H9 (cell line): ENCODE measurements at regions not wholly inside any gene's neighbourhood (a gene's known extent, or its start where the extent isn't known, plus 50 kb on each side); places are given as distances from the start of the nearest gene placed in this dataset.

Experiments used
- DNase-seq: peaks from one replicate; pipeline ENCODE4 v3.0.0-alpha.2; 2017
- H2AFZ ChIP-seq: one replicate; pipeline ENCODE4 v1.6.1; 2013; ENCODE audit warnings: mild to moderate bottlenecking, low read length, control low read depth, moderate library complexity
- H2AK5ac ChIP-seq: 2 replicates; pipeline ENCODE4 v1.6.1; 2013; ENCODE audit warnings: low read length, control low read depth, mixed read lengths; ENCODE audit not compliant: insufficient read length
- H2BK120ac ChIP-seq: one replicate; pipeline ENCODE4 v1.6.1; 2013; ENCODE audit warnings: low read depth, mild to moderate bottlenecking, low read length, control low read depth, inconsistent platforms; ENCODE audit not compliant: poor library complexity, severe bottlenecking
- H2BK12ac ChIP-seq: 2 replicates; pipeline ENCODE4 v1.6.1; 2013; ENCODE audit warnings: low read length, control low read depth, mixed read lengths, low read depth; ENCODE audit not compliant: insufficient read length
- H2BK15ac ChIP-seq: 2 replicates; pipeline ENCODE4 v1.6.1; 2013; ENCODE audit warnings: low read depth, low read length, control low read depth
- H2BK20ac ChIP-seq: one replicate; pipeline ENCODE4 v1.6.1; 2013; ENCODE audit warnings: low read depth, mild to moderate bottlenecking, low read length, control low read depth, inconsistent platforms; ENCODE audit not compliant: poor library complexity, severe bottlenecking
- H2BK5ac ChIP-seq: 2 replicates; pipeline ENCODE4 v1.6.1; 2013; ENCODE audit warnings: low read length, control low read depth, mixed read lengths; ENCODE audit not compliant: insufficient read length
- H3K14ac ChIP-seq: 2 replicates; pipeline ENCODE4 v1.6.1; 2013; ENCODE audit warnings: low read length, control low read depth; ENCODE audit not compliant: insufficient read depth
- H3K18ac ChIP-seq: 2 replicates; pipeline ENCODE4 v1.6.1; 2013; ENCODE audit warnings: low read depth, mild to moderate bottlenecking, mixed read lengths, low read length, control low read depth; ENCODE audit not compliant: insufficient read length
- H3K23ac ChIP-seq: 2 replicates; pipeline ENCODE4 v1.6.1; 2013; ENCODE audit warnings: low read length, control low read depth, mixed read lengths, low read depth; ENCODE audit not compliant: insufficient read length
- H3K23me2 ChIP-seq: 2 replicates; pipeline ENCODE4 v1.6.1; 2013; ENCODE audit warnings: low read depth, mild to moderate bottlenecking, mixed read lengths, low read length, control low read depth; ENCODE audit not compliant: insufficient read length, poor library complexity, severe bottlenecking
- H3K27ac ChIP-seq: 2 replicates; pipeline ENCODE4 v1.5.1; 2013; ENCODE audit warnings: low read length, control low read depth, mixed read lengths, low read depth; ENCODE audit not compliant: insufficient read length
- H3K27me3 ChIP-seq: 2 replicates; pipeline ENCODE4 v1.6.1; 2013; ENCODE audit warnings: low read length, control low read depth, inconsistent platforms; ENCODE audit not compliant: insufficient read depth
- H3K4ac ChIP-seq: 2 replicates; pipeline ENCODE4 v1.6.1; 2013; ENCODE audit warnings: low read depth, mild to moderate bottlenecking, control low read depth, inconsistent platforms, low read length, moderate library complexity
- H3K4me1 ChIP-seq: 2 replicates; pipeline ENCODE4 v1.6.1; 2013; ENCODE audit warnings: low read length, control low read depth, inconsistent platforms; ENCODE audit not compliant: insufficient read depth
- H3K4me2 ChIP-seq: 2 replicates; pipeline ENCODE4 v1.6.1; 2013; ENCODE audit warnings: low read length, control low read depth, mixed read lengths; ENCODE audit not compliant: insufficient read length, insufficient read depth
- H3K56ac ChIP-seq: 2 replicates; pipeline ENCODE4 v1.6.1; 2013; ENCODE audit warnings: low read depth, mild to moderate bottlenecking, mixed read lengths, low read length, control low read depth; ENCODE audit not compliant: insufficient read length
- H3K79me1 ChIP-seq: 2 replicates; pipeline ENCODE4 v1.6.1; 2013; ENCODE audit warnings: low read depth, mild to moderate bottlenecking, moderate library complexity, low read length, control low read depth, inconsistent platforms; ENCODE audit not compliant: insufficient read depth, poor library complexity, severe bottlenecking
- H3K79me2 ChIP-seq: 2 replicates; pipeline ENCODE4 v1.6.1; 2013; ENCODE audit warnings: low read length, control low read depth, inconsistent platforms; ENCODE audit not compliant: insufficient read depth
- H3K9ac ChIP-seq: 2 replicates; pipeline ENCODE4 v1.6.1; 2013; ENCODE audit warnings: low read length, control low read depth, mixed read lengths; ENCODE audit not compliant: insufficient read length; ENCODE audit errors: extremely low read depth
- H3K9me3 ChIP-seq: one replicate; pipeline ENCODE4 v1.6.1; 2013; ENCODE audit warnings: low read depth, low read length, inconsistent platforms; ENCODE audit not compliant: control insufficient read depth
- H3T11ph ChIP-seq: one replicate; pipeline ENCODE4 v1.6.1; 2013; ENCODE audit warnings: mild to moderate bottlenecking, low read length, control low read depth, inconsistent platforms
- H4K20me1 ChIP-seq: one replicate; pipeline ENCODE4 v1.6.1; 2013; ENCODE audit not compliant: control insufficient read depth, insufficient read length, insufficient read depth
- H4K5ac ChIP-seq: 2 replicates; pipeline ENCODE4 v1.6.1; 2013; ENCODE audit warnings: low read depth, mild to moderate bottlenecking, mixed read lengths, low read length, control low read depth; ENCODE audit not compliant: insufficient read length
- H4K8ac ChIP-seq: replicated peaks from 2 replicates; pipeline ENCODE4 v1.6.1; 2013; ENCODE audit warnings: low read length, control low read depth, mixed read lengths, low read depth; ENCODE audit not compliant: insufficient read length
- H4K91ac ChIP-seq: 2 replicates; pipeline ENCODE4 v1.6.1; 2013; ENCODE audit warnings: low read depth, mild to moderate bottlenecking, moderate library complexity, mixed read lengths, low read length, control low read depth; ENCODE audit not compliant: insufficient read length
- H3K27ac Mint-ChIP-seq, 3 experiments: 2 replicates in 2 of 3; 3 replicates in 1 of 3; pipeline ENCODE4 v1.8.0; 2020 to 2021; ENCODE audit warnings: mixed read lengths in 3 of 3, mild to moderate bottlenecking in 1 of 3, moderate library complexity in 1 of 3
- H3K27me3 Mint-ChIP-seq: 2 replicates; pipeline ENCODE4 v1.8.0; 2021; ENCODE audit warnings: low read depth, mild to moderate bottlenecking, moderate library complexity, mixed read lengths
- H3K36me3 Mint-ChIP-seq, 3 experiments: 2 replicates in 2 of 3; 3 replicates in 1 of 3; pipeline ENCODE4 v1.8.0; 2020 to 2021; ENCODE audit warnings: low read depth in 3 of 3, mixed read lengths in 3 of 3; ENCODE audit not compliant: insufficient read depth in 1 of 3
- H3K4me1 Mint-ChIP-seq, 2 experiments: 2 replicates each; pipeline ENCODE4 v1.8.0; 2020; ENCODE audit warnings: mixed read lengths in 2 of 2
- H3K4me3 Mint-ChIP-seq, 2 experiments: 2 replicates in 1 of 2; 3 replicates in 1 of 2; pipeline ENCODE4 v1.8.0; 2020 to 2021; ENCODE audit warnings: mild to moderate bottlenecking in 2 of 2, mixed read lengths in 2 of 2, moderate library complexity in 1 of 2
- H3K9me3 Mint-ChIP-seq, 2 experiments: 2 replicates in 1 of 2; 3 replicates in 1 of 2; pipeline ENCODE4 v1.8.0; 2020; ENCODE audit warnings: mild to moderate bottlenecking in 2 of 2, mixed read lengths in 2 of 2, moderate library complexity in 1 of 2
- CTCF ChIP-seq: fragments of 200-600 bp; sonication (generic); conservative IDR thresholded peaks from 3 replicates; pipeline ENCODE4 v1.8.0; 2021; ENCODE audit warnings: antibody characterized with exemption, mild to moderate bottlenecking
- WGBS: extraction: QIAGEN DNeasy Blood & Tissue Kit; methylation state at CpG from one replicate; pipeline ENCODE4 v1.1.7; 2013; ENCODE audit warnings: missing lambda C conversion rate, low lambda C conversion rate, mixed read lengths; ENCODE audit not compliant: insufficient read length; ENCODE audit errors: extremely low coverage; 5-methylcytosine and 5-hydroxymethylcytosine counted together

GRCh38 chr12:92470608-92471021, 232.2 kb upstream of the PLEKHG7 start:
- no peak overlapping the region for H4K91ac ChIP-seq
- Mint-ChIP-seq H3K27me3 (no peaks in the 10 kb centered on the region), H3K9me3 (no peaks in the 10 kb centered on the region; a peak in 1 of 5 replicates), H3K27ac (no peak overlapping the region; a peak in 1 of 7 replicates), H3K4me3 (no peak overlapping the region), H3K4me1 (peaks cover 42 to 54% of the 10 kb centered on the region in 2 experiments), H3K36me3 (peaks cover 0 to under 1% (median 0%) of the 10 kb centered on the region in 3 experiments; a peak in 2 of 7 replicates)
- no peaks in the 10 kb centered on the region for H3K79me1 ChIP-seq
- H3K9me3 ChIP-seq = no peaks in the 10 kb centered on the region
- H3K4me2 ChIP-seq = no peak overlapping the region
- no peak overlapping the region for H3K4ac ChIP-seq
- no peaks in the 10 kb centered on the region for H3K23me2 ChIP-seq
- no peak overlapping the region for H3K18ac ChIP-seq
- H3K79me2 ChIP-seq = no peaks in the 10 kb centered on the region
- no peak overlapping the region for H4K5ac ChIP-seq
- H2BK120ac ChIP-seq = no peak overlapping the region
- TF ChIP-seq CTCF = no peak
- no peak overlapping the region for H3K56ac ChIP-seq
- no peak overlapping the region for H3K14ac ChIP-seq
- no peak overlapping the region for H2BK5ac ChIP-seq
- no peak overlapping the region for H2AFZ ChIP-seq
- no peak overlapping the region for H2BK12ac ChIP-seq
- no peak overlapping the region for H3K9ac ChIP-seq
- H3K23ac ChIP-seq = no peak overlapping the region
- no peak overlapping the region for H3T11ph ChIP-seq
- no peak overlapping the region for H4K8ac ChIP-seq
- peaks cover 10% of the 10 kb centered on the region for H3K4me1 ChIP-seq
- H3K27me3 ChIP-seq = no peaks in the 10 kb centered on the region
- no peak overlapping the region for H3K27ac ChIP-seq
- H2BK15ac ChIP-seq = no peak overlapping the region
- no peak overlapping the region for H2AK5ac ChIP-seq
- H2BK20ac ChIP-seq = no peak overlapping the region
- no CpG with 5 or more reads among the region's 4 CpGs for WGBS
- no peaks in the 10 kb centered on the region for H4K20me1 ChIP-seq
- no peak for DNase-seq
